Esophagus (tissue), 2 donors: ENCODE measurements at regions not wholly inside any gene's neighbourhood (a gene's known extent, or its start where the extent isn't known, plus 50 kb on each side); places are given as distances from the start of the nearest gene placed in this dataset.

Experiments
- H3K27ac ChIP-seq, 2 donors: one replicate each; pipeline ENCODE4 v1.5.1; 2013; ENCODE audit warnings: low read depth in 2 of 2, mild to moderate bottlenecking in 2 of 2, inconsistent platforms in 1 of 2, low read length in 1 of 2, moderate library complexity in 1 of 2
- H3K27me3 ChIP-seq, 2 donors: one replicate each; pipeline ENCODE4 v1.6.1; 2013; ENCODE audit warnings: low read length in 2 of 2, control low read depth in 1 of 2, mild to moderate bottlenecking in 1 of 2; ENCODE audit not compliant: insufficient read depth in 2 of 2, control insufficient read depth in 1 of 2
- H3K36me3 ChIP-seq, 2 donors: one replicate each; pipeline ENCODE4 v1.6.1; 2013; ENCODE audit warnings: low read length in 1 of 2; ENCODE audit not compliant: control insufficient read depth in 2 of 2, insufficient read depth in 2 of 2
- H3K4me1 ChIP-seq, 2 donors: one replicate each; pipeline ENCODE4 v1.6.1; 2013; ENCODE audit warnings: low read length in 1 of 2; ENCODE audit not compliant: control insufficient read depth in 2 of 2, insufficient read depth in 2 of 2
- H3K4me3 ChIP-seq, 2 donors: one replicate each; pipeline ENCODE4 v1.5.1; 2013; ENCODE audit warnings: low read length in 2 of 2, mild to moderate bottlenecking in 2 of 2, low read depth in 1 of 2, moderate library complexity in 1 of 2
- H3K9me3 ChIP-seq, 2 donors: one replicate each; pipeline ENCODE4 v1.6.1; 2013; ENCODE audit warnings: mild to moderate bottlenecking in 2 of 2, low read depth in 1 of 2, low read length in 1 of 2, moderate library complexity in 1 of 2; ENCODE audit not compliant: control insufficient read depth in 2 of 2, insufficient read depth in 1 of 2
- WGBS, 2 donors: extraction: QIAGEN DNeasy Blood & Tissue Kit; methylation state at CpG; one replicate each; pipeline ENCODE4 v1.1.7; 2013; 5-methylcytosine and 5-hydroxymethylcytosine counted together
- donor health status: healthy with polysubstance abuse.
- donor health status: Bipolar disorder and iron deficiency.

DNA sequence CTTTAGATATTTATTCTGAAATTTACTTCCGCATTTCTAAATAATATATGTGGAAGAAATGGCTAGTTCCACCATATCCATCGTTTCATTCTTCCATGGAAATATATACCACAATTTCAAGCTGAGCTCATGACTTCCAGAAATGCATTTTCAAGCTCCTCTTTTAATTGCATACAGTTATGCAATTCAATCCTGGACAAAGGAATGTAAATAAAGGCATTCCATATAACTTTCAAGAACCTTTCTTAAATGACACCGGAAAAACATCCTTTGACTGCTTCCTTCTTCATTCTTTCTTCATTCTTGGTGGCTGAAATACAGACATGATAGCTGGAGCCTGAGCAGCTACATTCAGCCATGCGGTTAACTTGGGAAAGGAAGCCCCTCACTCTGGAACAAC is 185.2 kb upstream of the GADL1 start:
- H3K27me3 ChIP-seq = no peaks in the 10 kb centered on the region
- WGBS, 2 donors = 92 to 93% methylated on average over 4 of the region's 4 CpGs
- no peak overlapping the region for H3K27ac ChIP-seq
- H3K4me3 ChIP-seq = no peak overlapping the region
- no peaks in the 10 kb centered on the region for H3K4me1 ChIP-seq
- no peaks in the 10 kb centered on the region for H3K9me3 ChIP-seq
- no peaks in the 10 kb centered on the region for H3K36me3 ChIP-seq

- H3K27me3 ChIP-seq = no peaks in the 10 kb centered on the region
- no peaks in the 10 kb centered on the region for H3K36me3 ChIP-seq
- H3K4me3 ChIP-seq = no peak overlapping the region
- no peak overlapping the region for H3K27ac ChIP-seq
- no peaks in the 10 kb centered on the region for H3K4me1 ChIP-seq
- no peaks in the 10 kb centered on the region for H3K9me3 ChIP-seq
- 74 to 80% methylated on average over 2 of the region's 2 CpGs for WGBS, 2 donors
Observed at GRCh38 chr3:31081018-31081662, 186.7 kb upstream of the GADL1 start.

DNA sequence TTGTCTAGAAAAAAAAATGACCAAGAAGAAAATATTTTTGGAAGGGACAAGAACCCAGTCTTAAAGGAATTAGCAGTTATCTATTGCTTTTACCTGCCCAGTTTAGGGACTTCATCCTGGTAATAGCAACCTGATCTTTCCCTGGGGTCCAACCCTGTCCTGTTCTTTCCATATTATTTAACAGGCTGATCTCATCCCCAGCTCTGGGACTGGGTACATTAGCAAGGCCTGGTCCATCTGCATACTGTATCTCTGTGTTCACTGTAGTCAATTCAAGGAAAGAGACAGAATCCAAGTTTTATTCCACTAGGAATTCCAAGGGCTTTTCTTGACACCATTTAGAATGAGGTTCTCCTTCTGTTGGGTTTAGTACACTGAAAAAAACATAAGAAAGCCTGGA is 191.7 kb upstream of the GADL1 start:
- Histone ChIP-seq H3K9me3 (no peaks in the 10 kb centered on the region), H3K4me3 (no peak overlapping the region), H3K4me1 (no peaks in the 10 kb centered on the region), H3K27ac (no peak overlapping the region), H3K36me3 (no peaks in the 10 kb centered on the region), H3K27me3 (no peaks in the 10 kb centered on the region)

DNA sequence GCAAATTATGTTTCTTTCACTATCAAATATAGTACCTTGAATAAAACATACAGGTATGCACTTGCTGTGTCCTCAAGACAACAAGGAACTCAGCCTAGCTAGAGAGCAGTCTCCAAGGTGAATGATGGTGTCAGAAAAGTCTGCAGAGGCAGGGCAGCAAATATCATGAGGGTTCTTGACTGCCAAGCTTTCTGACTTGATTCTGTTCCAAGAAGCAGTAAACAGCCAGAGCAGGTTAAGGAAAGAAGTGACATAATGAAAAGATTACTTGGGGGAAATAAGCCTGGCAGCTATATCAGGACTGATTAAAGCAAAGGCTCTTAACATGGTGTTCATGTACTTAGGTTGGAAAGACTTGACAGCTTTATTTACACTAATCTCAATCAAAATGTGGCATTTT is 192.2 kb upstream of the GADL1 start:
- Histone ChIP-seq H3K4me3 (no peak overlapping the region), H3K27ac (no peak overlapping the region), H3K4me1 (no peaks in the 10 kb centered on the region), H3K27me3 (no peaks in the 10 kb centered on the region), H3K36me3 (no peaks in the 10 kb centered on the region), H3K9me3 (no peaks in the 10 kb centered on the region)

DNA sequence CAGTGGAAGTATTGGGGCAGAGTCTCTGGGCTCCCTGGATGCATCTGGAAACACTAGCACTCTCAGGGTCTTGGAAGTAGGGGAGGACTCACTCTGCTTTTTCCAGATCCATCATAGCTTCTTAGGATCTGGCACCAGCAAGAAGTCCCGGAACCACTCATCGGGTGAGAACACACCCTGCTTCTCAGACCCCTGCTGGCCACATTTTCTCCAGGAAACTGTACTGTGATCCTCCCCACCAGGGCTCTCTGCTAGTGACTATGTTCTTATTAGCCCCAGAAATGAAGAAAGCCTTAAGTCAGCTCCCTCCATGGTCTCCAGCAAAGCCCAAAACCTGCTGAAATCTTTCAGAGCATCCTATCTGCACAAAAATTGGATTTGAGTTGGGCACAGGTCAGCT is 197.3 kb upstream of the GADL1 start:
- Histone ChIP-seq H3K4me1 (no peaks in the 10 kb centered on the region), H3K27me3 (no peaks in the 10 kb centered on the region), H3K27ac (no peak overlapping the region), H3K4me3 (no peak overlapping the region), H3K9me3 (no peaks in the 10 kb centered on the region), H3K36me3 (no peaks in the 10 kb centered on the region)
- 69 to 88% methylated on average over 2 of the region's 2 CpGs for WGBS, 2 donors

DNA sequence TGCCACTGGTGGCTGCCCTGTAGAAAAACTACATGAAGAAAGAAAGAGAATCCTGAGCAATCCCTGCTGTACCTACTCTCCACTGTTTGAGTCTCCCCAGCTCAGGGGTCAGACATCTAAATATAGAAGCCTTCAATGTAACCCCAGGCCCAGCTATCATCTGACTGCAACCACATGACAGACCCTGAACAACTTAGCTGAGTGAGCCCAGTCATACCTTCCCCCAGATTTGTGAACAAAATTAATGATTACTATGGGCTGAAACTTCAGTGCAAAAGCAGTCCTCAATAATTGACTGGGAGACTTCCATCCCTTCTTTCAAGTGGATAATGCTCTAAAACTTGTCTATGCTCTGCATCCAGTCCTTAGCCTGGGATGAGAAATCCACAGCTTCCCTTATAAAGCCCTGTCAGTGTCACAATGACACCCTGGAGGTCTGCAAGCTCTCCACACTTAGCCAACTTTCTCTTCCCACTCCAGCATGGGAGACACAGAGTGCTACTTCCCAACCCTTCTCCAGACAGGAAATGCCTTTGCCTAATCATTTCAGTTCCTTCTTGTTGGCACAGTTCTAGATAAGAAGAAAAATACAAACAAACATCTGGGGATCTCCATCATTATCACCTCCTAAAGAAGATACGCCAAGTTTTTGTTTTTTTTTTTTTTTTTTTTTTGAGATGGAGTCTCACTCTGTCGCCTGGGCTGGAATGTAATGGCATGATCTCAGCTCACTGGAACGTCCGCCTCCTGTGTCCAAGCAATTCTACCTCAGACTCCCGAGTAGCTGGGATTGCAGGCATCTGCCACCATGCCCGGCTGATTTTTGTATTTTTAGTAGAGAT is 198.5 kb upstream of the GADL1 start:
- Histone ChIP-seq H3K36me3 (no peaks in the 10 kb centered on the region), H3K4me1 (no peaks in the 10 kb centered on the region), H3K27ac (no peak overlapping the region), H3K27me3 (no peaks in the 10 kb centered on the region), H3K9me3 (no peaks in the 10 kb centered on the region), H3K4me3 (no peak overlapping the region)
- 76 to 78% methylated on average over 6 of the region's 6 CpGs for WGBS, 2 donors

DNA sequence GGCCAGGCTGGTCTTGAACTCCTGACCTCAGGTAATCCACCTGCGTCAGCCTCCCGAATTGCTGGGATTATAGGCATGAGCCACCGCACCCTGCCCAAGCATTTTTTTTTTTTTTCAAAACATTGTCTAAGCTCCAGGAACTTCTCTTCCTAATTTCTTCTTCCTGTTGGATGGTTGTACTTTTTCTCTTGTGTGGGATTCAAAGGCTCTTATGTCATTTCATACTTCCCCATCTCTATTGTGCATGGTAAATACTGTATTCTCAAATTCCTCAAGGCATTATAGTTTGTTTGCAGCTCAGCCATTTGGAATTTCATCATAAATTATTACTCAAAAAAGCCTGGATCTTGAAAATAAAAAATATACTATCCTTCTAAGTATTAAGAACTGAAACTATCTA is 199.1 kb upstream of the GADL1 start:
- no peak overlapping the region for H3K27ac ChIP-seq
- H3K9me3 ChIP-seq = no peaks in the 10 kb centered on the region
- 57 to 68% methylated on average over 3 of the region's 3 CpGs for WGBS, 2 donors

DNA sequence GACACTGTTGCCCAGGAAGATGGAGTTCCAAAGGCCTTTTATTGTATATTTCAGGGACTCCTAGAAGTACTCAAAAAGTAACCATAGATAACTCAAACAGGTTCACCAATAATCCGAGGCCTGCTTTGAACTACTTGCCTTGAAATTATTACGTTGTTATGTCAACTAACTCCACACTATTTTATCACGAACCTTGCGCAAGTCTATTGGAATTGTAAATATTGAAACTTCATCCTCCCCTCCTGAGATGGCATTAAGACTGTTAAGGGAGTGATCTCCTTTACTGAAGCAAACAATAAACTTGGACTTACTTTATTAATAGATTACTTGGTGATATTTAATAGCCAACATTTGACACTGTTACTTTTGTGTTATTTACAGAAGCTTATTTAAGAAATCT is 199.6 kb upstream of the GADL1 start:
- Histone ChIP-seq H3K4me1 (no peaks in the 10 kb centered on the region), H3K4me3 (no peak overlapping the region), H3K27me3 (no peaks in the 10 kb centered on the region), H3K27ac (no peak overlapping the region), H3K9me3 (no peaks in the 10 kb centered on the region), H3K36me3 (no peaks in the 10 kb centered on the region)
- 76 to 93% methylated on average over 4 of the region's 4 CpGs for WGBS, 2 donors

More for the DNA sequence above, 199.1 kb upstream of the GADL1 start:
- no peaks in the 10 kb centered on the region for H3K27me3 ChIP-seq
- no peak overlapping the region for H3K4me3 ChIP-seq
- no peaks in the 10 kb centered on the region for H3K4me1 ChIP-seq
- no peaks in the 10 kb centered on the region for H3K36me3 ChIP-seq

GRCh38 chr3:31095255-31095654 is 200.8 kb upstream of the GADL1 start:
- Histone ChIP-seq H3K27me3 (no peaks in the 10 kb centered on the region), H3K9me3 (no peaks in the 10 kb centered on the region), H3K4me1 (no peaks in the 10 kb centered on the region), H3K4me3 (no peak overlapping the region), H3K36me3 (no peaks in the 10 kb centered on the region), H3K27ac (no peak overlapping the region)
- 69 to 76% methylated on average over 3 of the region's 3 CpGs for WGBS, 2 donors
